HepG2 (cell line): ENCODE measurements at regions not wholly inside any gene's neighbourhood (a gene's known extent, or its start where the extent isn't known, plus 50 kb on each side); places are given as distances from the start of the nearest gene placed in this dataset.

Source experiments
- FOSL2 ChIP-seq: sonication (generic); formaldehyde crosslinking; IDR thresholded peaks from 2 replicates; pipeline ENCODE4 v1.4.0; 2020; ENCODE audit warnings: missing genetic modification reagents
- FOXP1 ChIP-seq, 2 experiments: fragments of 450-650 bp in 1 of 2; IDR thresholded peaks; 2 replicates each; pipeline ENCODE4 v1.6.1; 2017 to 2018; ENCODE audit warnings: antibody characterized with exemption in 1 of 2
- POLR2A ChIP-seq, 2 experiments: IDR thresholded peaks; 2 replicates each; pipeline ENCODE4 v1.6.1; 2011; ENCODE audit warnings: low read depth in 2 of 2, low read length in 2 of 2, mild to moderate bottlenecking in 1 of 2, moderate library complexity in 1 of 2; ENCODE audit not compliant: insufficient read depth in 1 of 2
- REL ChIP-seq: sonication (generic); formaldehyde crosslinking; conservative IDR thresholded peaks from 2 replicates; pipeline ENCODE4 v1.8.0; 2022; ENCODE audit warnings: mild to moderate bottlenecking, missing genetic modification reagents, moderate library complexity
- ZNF230 ChIP-seq: sonication (generic); formaldehyde crosslinking; IDR thresholded peaks from 2 replicates; pipeline ENCODE4 v1.4.0; 2020; ENCODE audit warnings: mild to moderate bottlenecking, missing genetic modification reagents
- ZNF264 ChIP-seq: sonication (generic); formaldehyde crosslinking; IDR thresholded peaks from 2 replicates; pipeline ENCODE4 v1.4.0; 2020; ENCODE audit warnings: missing genetic modification reagents
- TF ChIP-seq, protein P1 (sequence below): sonication (generic); formaldehyde crosslinking; IDR thresholded peaks from 2 replicates; pipeline ENCODE4 v1.5.0; 2020; ENCODE audit warnings: mild to moderate bottlenecking, missing genetic modification reagents, moderate library complexity

DNA sequence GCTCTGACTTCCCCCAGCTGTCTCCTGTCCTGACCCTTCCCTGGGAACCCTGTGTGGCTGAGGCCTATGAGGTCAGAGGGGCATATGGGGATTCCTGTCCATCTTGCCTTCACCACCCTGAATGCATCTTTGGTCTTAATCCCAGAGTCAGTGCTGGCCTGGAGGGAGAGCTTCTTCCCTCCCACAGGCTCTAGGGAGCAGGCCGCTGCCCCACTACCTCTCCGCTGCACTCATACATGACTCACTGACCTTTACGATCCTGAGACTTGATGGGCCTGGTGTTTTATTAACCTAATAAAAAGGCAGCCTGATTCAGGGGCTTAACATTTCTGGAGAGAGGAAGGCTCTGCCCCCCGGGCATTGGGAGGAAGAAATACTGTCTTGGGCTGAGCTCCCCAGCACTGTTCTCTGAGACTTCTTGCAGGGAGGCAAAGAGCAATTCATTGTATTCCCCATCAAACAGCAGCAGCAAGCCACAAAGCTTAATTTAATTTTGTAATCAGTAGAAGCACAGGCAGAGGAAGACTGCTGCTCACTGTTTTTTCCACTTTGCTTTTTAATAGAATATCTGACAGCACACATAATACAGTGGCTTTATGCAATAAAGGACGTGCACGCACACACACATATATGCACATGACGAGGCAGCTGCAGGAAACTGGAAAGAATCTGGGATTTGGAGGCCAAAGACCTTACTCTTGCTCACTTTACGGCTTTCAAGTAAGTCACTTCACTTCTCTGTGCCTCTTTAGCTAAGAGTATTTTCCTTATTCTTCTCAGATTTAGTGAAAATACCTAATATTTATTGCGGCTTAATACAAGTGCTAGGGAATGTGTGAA lies 89.2 kb upstream of the GRIK3 start:
- TF ChIP-seq ZNF230 (CRISPR knock-in tag) (no peak), REL (CRISPR knock-in tag) (no peak), FOSL2 (CRISPR knock-in tag) (no peak), POLR2A (IDR thresholded peaks at IDR 0.05; ENCODE audit: insufficient read depth in 1 of 2, low read depth in 2 of 2, low read length in 2 of 2) (no peak), FOXP1 (IDR thresholded peaks at IDR 0.05) (no peak), FOXP1 (CRISPR knock-in tag; IDR thresholded peaks at IDR 0.05) (no peak), ZNF264 (CRISPR knock-in tag) (no peak)
- TF ChIP-seq, protein P1, sequence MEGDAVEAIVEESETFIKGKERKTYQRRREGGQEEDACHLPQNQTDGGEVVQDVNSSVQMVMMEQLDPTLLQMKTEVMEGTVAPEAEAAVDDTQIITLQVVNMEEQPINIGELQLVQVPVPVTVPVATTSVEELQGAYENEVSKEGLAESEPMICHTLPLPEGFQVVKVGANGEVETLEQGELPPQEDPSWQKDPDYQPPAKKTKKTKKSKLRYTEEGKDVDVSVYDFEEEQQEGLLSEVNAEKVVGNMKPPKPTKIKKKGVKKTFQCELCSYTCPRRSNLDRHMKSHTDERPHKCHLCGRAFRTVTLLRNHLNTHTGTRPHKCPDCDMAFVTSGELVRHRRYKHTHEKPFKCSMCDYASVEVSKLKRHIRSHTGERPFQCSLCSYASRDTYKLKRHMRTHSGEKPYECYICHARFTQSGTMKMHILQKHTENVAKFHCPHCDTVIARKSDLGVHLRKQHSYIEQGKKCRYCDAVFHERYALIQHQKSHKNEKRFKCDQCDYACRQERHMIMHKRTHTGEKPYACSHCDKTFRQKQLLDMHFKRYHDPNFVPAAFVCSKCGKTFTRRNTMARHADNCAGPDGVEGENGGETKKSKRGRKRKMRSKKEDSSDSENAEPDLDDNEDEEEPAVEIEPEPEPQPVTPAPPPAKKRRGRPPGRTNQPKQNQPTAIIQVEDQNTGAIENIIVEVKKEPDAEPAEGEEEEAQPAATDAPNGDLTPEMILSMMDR (CRISPR knock-in tag): no peak
